ENCODE measurements at regions not wholly inside any gene's neighbourhood (a gene's known extent, or its start where the extent isn't known, plus 50 kb on each side); places are given as distances from the start of the nearest gene placed in this dataset.

DNA sequence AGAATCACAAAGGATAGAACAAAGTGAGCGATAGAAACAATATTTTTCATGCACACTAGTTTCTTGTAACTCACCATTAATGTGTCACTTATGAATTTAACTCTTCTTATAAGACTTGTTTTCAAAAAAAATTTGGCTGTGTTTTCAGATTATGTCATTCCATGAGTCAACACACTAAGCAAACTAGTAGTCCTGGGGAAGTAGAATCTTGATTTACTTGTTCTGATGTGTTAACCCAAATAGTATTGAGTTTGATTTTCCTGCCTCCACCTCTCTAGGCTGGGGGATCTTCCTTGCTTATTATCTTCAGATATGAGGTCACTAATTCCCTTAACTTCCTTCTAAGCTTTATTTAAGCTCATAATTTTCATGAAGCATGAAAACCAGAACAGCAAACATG, 151.0 kb upstream of the SEL1L start:
- TF ChIP-seq, protein P1, sequence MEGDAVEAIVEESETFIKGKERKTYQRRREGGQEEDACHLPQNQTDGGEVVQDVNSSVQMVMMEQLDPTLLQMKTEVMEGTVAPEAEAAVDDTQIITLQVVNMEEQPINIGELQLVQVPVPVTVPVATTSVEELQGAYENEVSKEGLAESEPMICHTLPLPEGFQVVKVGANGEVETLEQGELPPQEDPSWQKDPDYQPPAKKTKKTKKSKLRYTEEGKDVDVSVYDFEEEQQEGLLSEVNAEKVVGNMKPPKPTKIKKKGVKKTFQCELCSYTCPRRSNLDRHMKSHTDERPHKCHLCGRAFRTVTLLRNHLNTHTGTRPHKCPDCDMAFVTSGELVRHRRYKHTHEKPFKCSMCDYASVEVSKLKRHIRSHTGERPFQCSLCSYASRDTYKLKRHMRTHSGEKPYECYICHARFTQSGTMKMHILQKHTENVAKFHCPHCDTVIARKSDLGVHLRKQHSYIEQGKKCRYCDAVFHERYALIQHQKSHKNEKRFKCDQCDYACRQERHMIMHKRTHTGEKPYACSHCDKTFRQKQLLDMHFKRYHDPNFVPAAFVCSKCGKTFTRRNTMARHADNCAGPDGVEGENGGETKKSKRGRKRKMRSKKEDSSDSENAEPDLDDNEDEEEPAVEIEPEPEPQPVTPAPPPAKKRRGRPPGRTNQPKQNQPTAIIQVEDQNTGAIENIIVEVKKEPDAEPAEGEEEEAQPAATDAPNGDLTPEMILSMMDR (IDR thresholded peaks at IDR 0.05), result no peak
- TF ChIP-seq POLR2A (IDR thresholded peaks at IDR 0.05) (no peak), POLR2AphosphoS5 (IDR thresholded peaks at IDR 0.05) (no peak), EP300 (IDR thresholded peaks at IDR 0.05) (no peak)

All from upper lobe of left lung (tissue), 4 donors.